Activated naive CD8-positive, alpha-beta T cell (primary cell): ENCODE measurements at regions not wholly inside any gene's neighbourhood (a gene's known extent, or its start where the extent isn't known, plus 50 kb on each side); places are given as distances from the start of the nearest gene placed in this dataset.
"Not testable (repeated sequence)": the region's sequence is repeated elsewhere in the genome, so short reads cannot be mapped to it uniquely, and the experiment has no call there.

Source experiments
- H3K27ac Mint-ChIP-seq: one replicate; pipeline ENCODE4 v1.8.0; 2021; ENCODE audit warnings: mixed read lengths
- H3K27me3 Mint-ChIP-seq: one replicate; pipeline ENCODE4 v1.8.0; 2021; ENCODE audit warnings: mixed read lengths
- H3K36me3 Mint-ChIP-seq: one replicate; pipeline ENCODE4 v1.8.0; 2021; ENCODE audit warnings: mixed read lengths
- H3K4me1 Mint-ChIP-seq: one replicate; pipeline ENCODE4 v1.8.0; 2021; ENCODE audit warnings: low read depth, mixed read lengths
- H3K4me3 Mint-ChIP-seq: one replicate; pipeline ENCODE4 v1.8.0; 2021; ENCODE audit warnings: mild to moderate bottlenecking, mixed read lengths
- H3K9me3 Mint-ChIP-seq: one replicate; pipeline ENCODE4 v1.8.0; 2021; ENCODE audit warnings: low read depth, mixed read lengths

- Mint-ChIP-seq H3K36me3 (no peaks in the 10 kb centered on the region), H3K9me3 (peaks cover 3% of the 10 kb centered on the region), H3K27me3 (peaks cover 3% of the 10 kb centered on the region), H3K27ac (no peak overlapping the region), H3K4me1 (no peaks in the 10 kb centered on the region), H3K4me3 (no peak overlapping the region)
Measured at GRCh38 chr7:69259445-69259844, 338.8 kb upstream of the AUTS2 start.

GRCh38 chr7:69260023-69260422 is 338.3 kb upstream of the AUTS2 start:
- H3K4me1 Mint-ChIP-seq, result no peaks in the 10 kb centered on the region
- H3K4me3 Mint-ChIP-seq, result no peak overlapping the region
- peaks cover 3% of the 10 kb centered on the region for H3K27me3 Mint-ChIP-seq
- H3K9me3 Mint-ChIP-seq, result no peaks in the 10 kb centered on the region
- H3K36me3 Mint-ChIP-seq, result no peaks in the 10 kb centered on the region
- H3K27ac Mint-ChIP-seq, result no peak overlapping the region

- no peak overlapping the region for H3K27ac Mint-ChIP-seq
- no peaks in the 10 kb centered on the region for H3K27me3 Mint-ChIP-seq
- no peak overlapping the region for H3K4me3 Mint-ChIP-seq
- no peaks in the 10 kb centered on the region for H3K9me3 Mint-ChIP-seq
- no peaks in the 10 kb centered on the region for H3K36me3 Mint-ChIP-seq
- H3K4me1 Mint-ChIP-seq, result no peaks in the 10 kb centered on the region
Measured at GRCh38 chr7:69263550-69263949, 334.7 kb upstream of the AUTS2 start.

- peaks cover 3% of the 10 kb centered on the region for H3K27me3 Mint-ChIP-seq
- no peaks in the 10 kb centered on the region for H3K36me3 Mint-ChIP-seq
- no peak overlapping the region for H3K27ac Mint-ChIP-seq
- H3K4me3 Mint-ChIP-seq, result no peak overlapping the region
- H3K9me3 Mint-ChIP-seq, result peaks cover 7% of the 10 kb centered on the region
- H3K4me1 Mint-ChIP-seq, result no peaks in the 10 kb centered on the region
Measured at GRCh38 chr7:69269806-69270205, 328.5 kb upstream of the AUTS2 start.

- Mint-ChIP-seq H3K27ac (no peak overlapping the region), H3K27me3 (peaks cover 3% of the 10 kb centered on the region), H3K9me3 (peaks cover 7% of the 10 kb centered on the region), H3K36me3 (no peaks in the 10 kb centered on the region), H3K4me3 (no peak overlapping the region), H3K4me1 (no peaks in the 10 kb centered on the region)
Measured at GRCh38 chr7:69272101-69272500, 326.2 kb upstream of the AUTS2 start.

GRCh38 chr7:69276011-69276729 is 322.1 kb upstream of the AUTS2 start:
- Mint-ChIP-seq H3K27ac (no peak overlapping the region), H3K4me3 (no peak overlapping the region), H3K9me3 (peaks cover 10% of the 10 kb centered on the region), H3K4me1 (no peaks in the 10 kb centered on the region), H3K27me3 (no peaks in the 10 kb centered on the region), H3K36me3 (no peaks in the 10 kb centered on the region)

- Mint-ChIP-seq H3K27me3 (no peaks in the 10 kb centered on the region), H3K4me3 (no peak overlapping the region), H3K4me1 (no peaks in the 10 kb centered on the region), H3K27ac (no peak overlapping the region), H3K36me3 (no peaks in the 10 kb centered on the region), H3K9me3 (peaks cover 3% of the 10 kb centered on the region)
Measured at GRCh38 chr7:69277366-69277765, 320.9 kb upstream of the AUTS2 start.

GRCh38 chr7:69282946-69283345 is 315.3 kb upstream of the AUTS2 start:
- H3K27me3 Mint-ChIP-seq, result peaks cover 2% of the 10 kb centered on the region
- H3K9me3 Mint-ChIP-seq, result peaks cover 3% of the 10 kb centered on the region
- H3K27ac Mint-ChIP-seq, result no peak overlapping the region
- no peaks in the 10 kb centered on the region for H3K36me3 Mint-ChIP-seq
- H3K4me3 Mint-ChIP-seq, result no peak overlapping the region
- no peaks in the 10 kb centered on the region for H3K4me1 Mint-ChIP-seq

- H3K27me3 Mint-ChIP-seq, result peaks cover 2% of the 10 kb centered on the region
- no peak overlapping the region for H3K4me3 Mint-ChIP-seq
- no peaks in the 10 kb centered on the region for H3K4me1 Mint-ChIP-seq
- no peak overlapping the region for H3K27ac Mint-ChIP-seq
- H3K9me3 Mint-ChIP-seq, result peaks cover 3% of the 10 kb centered on the region
- H3K36me3 Mint-ChIP-seq, result no peaks in the 10 kb centered on the region
Measured at GRCh38 chr7:69283421-69283820, 314.9 kb upstream of the AUTS2 start.

GRCh38 chr7:69285854-69286253 is 312.4 kb upstream of the AUTS2 start:
- no peak overlapping the region for H3K4me3 Mint-ChIP-seq
- no peaks in the 10 kb centered on the region for H3K9me3 Mint-ChIP-seq
- no peaks in the 10 kb centered on the region for H3K36me3 Mint-ChIP-seq

GRCh38 chr7:69295977-69296376 is 302.3 kb upstream of the AUTS2 start:
- Mint-ChIP-seq H3K36me3 (no peaks in the 10 kb centered on the region), H3K27me3 (no peaks in the 10 kb centered on the region), H3K4me1 (no peaks in the 10 kb centered on the region), H3K27ac (no peak overlapping the region), H3K9me3 (peaks cover 7% of the 10 kb centered on the region), H3K4me3 (no peak overlapping the region)

More at GRCh38 chr7:69285854-69286253, 312.4 kb upstream of the AUTS2 start:
- H3K4me1 Mint-ChIP-seq, result no peaks in the 10 kb centered on the region
- H3K27ac Mint-ChIP-seq, result no peak overlapping the region
- peaks cover 2% of the 10 kb centered on the region for H3K27me3 Mint-ChIP-seq

- Mint-ChIP-seq H3K27me3 (peaks cover 2% of the 10 kb centered on the region), H3K4me3 (no peak overlapping the region), H3K36me3 (no peaks in the 10 kb centered on the region), H3K4me1 (no peaks in the 10 kb centered on the region), H3K27ac (no peak overlapping the region), H3K9me3 (peaks cover 7% of the 10 kb centered on the region)
Measured at GRCh38 chr7:69301253-69301652, 297.0 kb upstream of the AUTS2 start.

GRCh38 chr7:69309601-69310000 is 288.7 kb upstream of the AUTS2 start:
- Mint-ChIP-seq H3K27ac (no peak overlapping the region), H3K4me1 (no peaks in the 10 kb centered on the region), H3K27me3 (no peaks in the 10 kb centered on the region), H3K9me3 (no peaks in the 10 kb centered on the region), H3K36me3 (no peaks in the 10 kb centered on the region), H3K4me3 (no peak overlapping the region)

GRCh38 chr7:69311489-69311888 is 286.8 kb upstream of the AUTS2 start:
- Mint-ChIP-seq H3K4me3 (no peak overlapping the region), H3K27ac (no peak overlapping the region), H3K4me1 (no peaks in the 10 kb centered on the region)

GRCh38 chr7:69313852-69314251 is 284.4 kb upstream of the AUTS2 start:
- H3K27me3 Mint-ChIP-seq, H3K36me3 Mint-ChIP-seq, H3K9me3 Mint-ChIP-seq, H3K27ac Mint-ChIP-seq, H3K4me3 Mint-ChIP-seq, H3K4me1 Mint-ChIP-seq: not testable (repeated sequence)

More at GRCh38 chr7:69311489-69311888, 286.8 kb upstream of the AUTS2 start:
- Mint-ChIP-seq H3K27me3 (no peaks in the 10 kb centered on the region), H3K9me3 (no peaks in the 10 kb centered on the region), H3K36me3 (no peaks in the 10 kb centered on the region)

GRCh38 chr7:69318794-69319193 is 279.5 kb upstream of the AUTS2 start:
- Mint-ChIP-seq H3K4me1 (no peaks in the 10 kb centered on the region), H3K9me3 (no peaks in the 10 kb centered on the region), H3K4me3 (no peak overlapping the region), H3K27ac (no peak overlapping the region), H3K36me3 (no peaks in the 10 kb centered on the region), H3K27me3 (no peaks in the 10 kb centered on the region)
